ENCODE measurements at regions not wholly inside any gene's neighbourhood (a gene's known extent, or its start where the extent isn't known, plus 50 kb on each side); places are given as distances from the start of the nearest gene placed in this dataset.
A peak's percentile ranks its signal among the peaks of the same experiment; 100 is the strongest.

- ChIA-PET POLR2A (no interaction called here), CTCF (no interaction called here)
- no peaks in the 10 kb centered on the region for H3K27me3 Mint-ChIP-seq (ENCODE audit: insufficient read depth, unreplicated experiment)
- Histone ChIP-seq H3K27me3 (replicated peaks; ENCODE audit: control insufficient read depth, insufficient read depth, low read length) (no peaks in the 10 kb centered on the region), H3K4me3 (ENCODE audit: low read depth, low read length) (no peak overlapping the region), H3K4me1 (peaks cover 12% of the 10 kb centered on the region), H3K9me3 (no peaks in the 10 kb centered on the region), H3K36me3 (ENCODE audit: control insufficient read depth, insufficient read depth, low read length) (no peaks in the 10 kb centered on the region)
- no peak overlapping the region for H3K27ac Mint-ChIP-seq (ENCODE audit: unreplicated experiment)
- no peak for TF ChIP-seq CTCF (IDR thresholded peaks at IDR 0.05; ENCODE audit: insufficient read depth in 1 of 2, low read depth in 1 of 2, low read length in 1 of 2, severe bottlenecking in 1 of 2, unreplicated experiment in 1 of 2)
- H3K4me3 Mint-ChIP-seq (ENCODE audit: unreplicated experiment): no peak overlapping the region
- DNase-seq: no peak
- peaks cover 7% of the 10 kb centered on the region for H3K9me3 Mint-ChIP-seq (ENCODE audit: unreplicated experiment)
- intact Hi-C loops (cut with micrococcal nuclease; ENCODE audit: unreplicated experiment): no loop called here
- no TSS peak for BruUV-seq (replicated peaks)
- H3K36me3 Mint-ChIP-seq (ENCODE audit: insufficient read depth, unreplicated experiment): no peaks in the 10 kb centered on the region
- no peaks in the 10 kb centered on the region for H3K4me1 Mint-ChIP-seq (ENCODE audit: low read depth, unreplicated experiment)
Measured at GRCh38 chr9:108186642-108187395, 669.0 kb downstream of the ACTL7B start.

GRCh38 chr9:108185613-108186012 is 670.2 kb downstream of the ACTL7B start:
- Mint-ChIP-seq H3K9me3 (ENCODE audit: unreplicated experiment) (peaks cover 15% of the 10 kb centered on the region), H3K27me3 (ENCODE audit: insufficient read depth, unreplicated experiment) (no peaks in the 10 kb centered on the region), H3K27ac (ENCODE audit: unreplicated experiment) (no peak overlapping the region), H3K4me1 (ENCODE audit: low read depth, unreplicated experiment) (no peaks in the 10 kb centered on the region), H3K4me3 (ENCODE audit: unreplicated experiment) (no peak overlapping the region), H3K36me3 (ENCODE audit: insufficient read depth, unreplicated experiment) (no peaks in the 10 kb centered on the region)
- Histone ChIP-seq H3K36me3 (ENCODE audit: control insufficient read depth, insufficient read depth, low read length) (no peaks in the 10 kb centered on the region), H3K4me3 (ENCODE audit: low read depth, low read length) (no peak overlapping the region), H3K9me3 (no peaks in the 10 kb centered on the region), H3K27me3 (replicated peaks; ENCODE audit: control insufficient read depth, insufficient read depth, low read length) (no peaks in the 10 kb centered on the region), H3K4me1 (peaks cover 12% of the 10 kb centered on the region)
- no peak for DNase-seq
- CTCF ChIA-PET: no interaction called here
- BruUV-seq (replicated peaks): no TSS peak
- no peak for TF ChIP-seq CTCF (IDR thresholded peaks at IDR 0.05; ENCODE audit: insufficient read depth in 1 of 2, low read depth in 1 of 2, low read length in 1 of 2, severe bottlenecking in 1 of 2, unreplicated experiment in 1 of 2)
- POLR2A ChIA-PET: no interaction called here
- intact Hi-C loops (cut with micrococcal nuclease; ENCODE audit: unreplicated experiment): loop anchor here (1.0 kb wide), 1 partner anchor 87 kb away; no protein-coding TSS in a partner anchor

- no peaks in the 10 kb centered on the region for H3K36me3 Mint-ChIP-seq (ENCODE audit: insufficient read depth, unreplicated experiment)
- intact Hi-C loops (cut with micrococcal nuclease; ENCODE audit: unreplicated experiment): loop anchor here (1.0 kb wide), 1 partner anchor 87 kb away; no protein-coding TSS in a partner anchor
Measured at GRCh38 chr9:108184941-108185340, 670.8 kb downstream of the ACTL7B start.

More at GRCh38 chr9:108184941-108185340, 670.8 kb downstream of the ACTL7B start:
- peaks cover 17% of the 10 kb centered on the region for H3K9me3 Mint-ChIP-seq (ENCODE audit: unreplicated experiment)
- Histone ChIP-seq H3K4me3 (ENCODE audit: low read depth, low read length) (no peak overlapping the region), H3K27me3 (replicated peaks; ENCODE audit: control insufficient read depth, insufficient read depth, low read length) (no peaks in the 10 kb centered on the region), H3K9me3 (no peaks in the 10 kb centered on the region), H3K4me1 (peaks cover 12% of the 10 kb centered on the region), H3K36me3 (ENCODE audit: control insufficient read depth, insufficient read depth, low read length) (no peaks in the 10 kb centered on the region)
- no peak overlapping the region for H3K4me3 Mint-ChIP-seq (ENCODE audit: unreplicated experiment)
- no peaks in the 10 kb centered on the region for H3K27me3 Mint-ChIP-seq (ENCODE audit: insufficient read depth, unreplicated experiment)
- peak; percentile 71 to 89 for DNase-seq
- BruUV-seq (replicated peaks): no TSS peak
- no peaks in the 10 kb centered on the region for H3K4me1 Mint-ChIP-seq (ENCODE audit: low read depth, unreplicated experiment)
- H3K27ac Mint-ChIP-seq (ENCODE audit: unreplicated experiment): peak overlapping the region; percentile 69
- ChIA-PET CTCF (no interaction called here), POLR2A (no interaction called here)
- no peak for TF ChIP-seq CTCF (IDR thresholded peaks at IDR 0.05; ENCODE audit: insufficient read depth in 1 of 2, low read depth in 1 of 2, low read length in 1 of 2, severe bottlenecking in 1 of 2, unreplicated experiment in 1 of 2)

Data from Caco-2 (cell line).